ENCODE measurements at regions not wholly inside any gene's neighbourhood (a gene's known extent, or its start where the extent isn't known, plus 50 kb on each side); places are given as distances from the start of the nearest gene placed in this dataset.

DNA sequence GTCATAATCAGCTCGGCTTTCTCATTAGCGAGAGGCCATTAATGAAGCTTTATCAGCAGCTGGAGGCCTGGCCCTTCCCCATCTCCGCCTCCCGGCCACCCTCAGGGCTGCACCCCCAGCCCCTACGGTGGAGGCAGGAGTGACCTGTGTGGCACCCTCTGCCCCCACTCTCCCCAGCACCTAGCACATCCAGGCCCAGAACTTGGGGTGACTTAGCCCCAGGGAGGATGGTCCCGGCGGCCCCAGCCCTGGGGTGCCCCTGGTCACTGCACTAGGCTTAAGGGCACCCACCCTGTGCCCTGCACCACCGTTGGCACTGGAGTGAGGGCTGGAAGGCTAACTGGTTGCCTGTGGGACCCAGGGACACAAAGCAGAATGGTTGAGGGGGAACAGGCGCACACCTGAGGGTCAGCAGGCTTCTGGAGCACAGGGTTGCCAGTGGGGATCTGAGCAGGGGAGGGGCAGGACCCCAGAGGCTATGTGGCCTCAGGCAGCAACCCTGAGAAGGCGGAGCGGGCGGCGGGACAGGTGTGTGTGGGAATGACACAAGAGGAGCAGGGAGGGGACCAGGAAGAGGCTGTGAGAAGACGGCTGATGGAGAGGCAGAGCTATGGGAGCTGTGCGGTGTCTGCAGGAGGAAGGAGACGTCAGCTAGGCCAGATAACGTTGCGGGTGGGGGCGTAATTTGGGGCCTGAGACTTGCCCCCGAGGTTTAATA is 120.2 kb downstream of the FAM53A start:
- Histone ChIP-seq H3K4me3 (no peak overlapping the region), H3K36me3 (ENCODE audit: low read depth, missing control alignments) (no peaks in the 10 kb centered on the region), H3K27me3 (no peaks in the 10 kb centered on the region), H3K9me3 (no peaks in the 10 kb centered on the region), H3K27ac (no peak overlapping the region), H3K4me1 (peaks cover 4% of the 10 kb centered on the region)
- WGBS, 2 donors, result 65 to 71% methylated on average over 15 to 20 of the region's 20 CpGs
- DNase-seq, result no peak
- intact Hi-C loops (cut with DNase I; ENCODE audit: low total_unique reads), result no loop called here
- no peak for TF ChIP-seq POLR2A (IDR thresholded peaks at IDR 0.05)
- TF ChIP-seq, protein P1, sequence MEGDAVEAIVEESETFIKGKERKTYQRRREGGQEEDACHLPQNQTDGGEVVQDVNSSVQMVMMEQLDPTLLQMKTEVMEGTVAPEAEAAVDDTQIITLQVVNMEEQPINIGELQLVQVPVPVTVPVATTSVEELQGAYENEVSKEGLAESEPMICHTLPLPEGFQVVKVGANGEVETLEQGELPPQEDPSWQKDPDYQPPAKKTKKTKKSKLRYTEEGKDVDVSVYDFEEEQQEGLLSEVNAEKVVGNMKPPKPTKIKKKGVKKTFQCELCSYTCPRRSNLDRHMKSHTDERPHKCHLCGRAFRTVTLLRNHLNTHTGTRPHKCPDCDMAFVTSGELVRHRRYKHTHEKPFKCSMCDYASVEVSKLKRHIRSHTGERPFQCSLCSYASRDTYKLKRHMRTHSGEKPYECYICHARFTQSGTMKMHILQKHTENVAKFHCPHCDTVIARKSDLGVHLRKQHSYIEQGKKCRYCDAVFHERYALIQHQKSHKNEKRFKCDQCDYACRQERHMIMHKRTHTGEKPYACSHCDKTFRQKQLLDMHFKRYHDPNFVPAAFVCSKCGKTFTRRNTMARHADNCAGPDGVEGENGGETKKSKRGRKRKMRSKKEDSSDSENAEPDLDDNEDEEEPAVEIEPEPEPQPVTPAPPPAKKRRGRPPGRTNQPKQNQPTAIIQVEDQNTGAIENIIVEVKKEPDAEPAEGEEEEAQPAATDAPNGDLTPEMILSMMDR (IDR thresholded peaks at IDR 0.05), result no peak

DNA sequence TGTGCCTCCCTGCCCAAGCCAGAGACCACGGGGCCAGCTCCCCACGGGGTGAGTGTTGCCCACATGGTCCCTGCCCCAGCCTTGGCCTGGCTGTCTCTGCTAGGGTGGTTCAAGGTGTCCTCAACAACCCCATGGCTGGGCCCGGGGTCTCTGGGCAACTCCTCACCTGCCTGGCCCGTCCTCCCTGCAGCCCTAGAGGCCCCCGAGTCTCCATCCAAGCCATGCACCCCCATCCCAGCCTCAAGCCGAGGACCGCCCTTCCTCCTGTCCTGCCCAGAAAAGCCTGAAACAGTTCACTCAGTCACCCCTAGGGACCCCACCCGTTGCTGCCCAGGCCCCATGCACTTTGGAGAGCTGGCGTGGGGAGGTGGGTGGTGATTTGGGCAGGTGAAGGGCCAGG is 120.9 kb downstream of the FAM53A start:
- DNase-seq, result no peak
- Histone ChIP-seq H3K4me1 (peaks cover 4% of the 10 kb centered on the region), H3K27me3 (no peaks in the 10 kb centered on the region), H3K36me3 (ENCODE audit: low read depth, missing control alignments) (no peaks in the 10 kb centered on the region), H3K4me3 (no peak overlapping the region), H3K27ac (no peak overlapping the region), H3K9me3 (no peaks in the 10 kb centered on the region)
- TF ChIP-seq POLR2A (IDR thresholded peaks at IDR 0.05), result no peak
- TF ChIP-seq, protein P1 (IDR thresholded peaks at IDR 0.05), result no peak
- WGBS, 2 donors, result 78% methylated on average over 4 to 9 of the region's 9 CpGs
- intact Hi-C loops (cut with DNase I; ENCODE audit: low total_unique reads), result no loop called here

DNA sequence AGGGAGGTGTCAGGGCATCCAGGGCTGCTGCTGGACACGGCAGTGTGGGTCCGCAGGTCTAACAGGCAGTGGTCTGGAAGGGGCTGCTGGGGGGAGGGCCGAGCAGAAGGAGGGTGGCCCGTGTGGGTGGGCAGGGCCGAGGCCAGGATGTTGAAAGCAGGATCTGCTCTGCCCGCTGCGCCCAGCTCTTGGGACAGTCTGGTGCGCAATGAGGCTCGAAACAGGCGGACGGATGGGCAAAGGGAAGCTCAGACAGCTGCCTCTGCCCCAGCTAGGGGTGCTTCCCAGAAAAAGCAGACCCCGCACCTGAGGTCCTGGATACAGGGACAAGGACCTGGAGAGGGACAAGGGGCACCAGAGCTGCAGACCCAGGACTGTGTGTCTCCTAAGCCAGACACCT is 121.3 kb downstream of the FAM53A start:
- no peak for DNase-seq
- H3K4me3 ChIP-seq, result no peak overlapping the region
- no peaks in the 10 kb centered on the region for H3K36me3 ChIP-seq (ENCODE audit: low read depth, missing control alignments)
- WGBS, 2 donors, result 83 to 93% methylated on average over 10 to 12 of the region's 12 CpGs
- H3K27me3 ChIP-seq, result no peaks in the 10 kb centered on the region
- intact Hi-C loops (cut with DNase I; ENCODE audit: low total_unique reads), result no loop called here
- H3K27ac ChIP-seq, result no peak overlapping the region
- TF ChIP-seq POLR2A (IDR thresholded peaks at IDR 0.05), result no peak
- TF ChIP-seq, protein P1 (IDR thresholded peaks at IDR 0.05), result no peak
- no peaks in the 10 kb centered on the region for H3K9me3 ChIP-seq
- peaks cover 3% of the 10 kb centered on the region for H3K4me1 ChIP-seq

- no peaks in the 10 kb centered on the region for H3K4me1 ChIP-seq
- no peaks in the 10 kb centered on the region for H3K9me3 ChIP-seq
- TF ChIP-seq, protein P1 (IDR thresholded peaks at IDR 0.05), result no peak
- no peak for TF ChIP-seq POLR2A (IDR thresholded peaks at IDR 0.05)
- WGBS, 2 donors, result 83 to 91% methylated on average over 5 to 19 of the region's 19 CpGs
- no peak overlapping the region for H3K27ac ChIP-seq
- no peaks in the 10 kb centered on the region for H3K27me3 ChIP-seq
- intact Hi-C loops (cut with DNase I; ENCODE audit: low total_unique reads), result no loop called here
- no peak overlapping the region for H3K4me3 ChIP-seq
- H3K36me3 ChIP-seq (ENCODE audit: low read depth, missing control alignments), result no peaks in the 10 kb centered on the region
- no peak for DNase-seq
Observed at GRCh38 chr4:1562371-1562770, 121.7 kb downstream of the FAM53A start.

Data from testis (tissue), 2 donors.